ENCODE measurements at regions not wholly inside any gene's neighbourhood (a gene's known extent, or its start where the extent isn't known, plus 50 kb on each side); places are given as distances from the start of the nearest gene placed in this dataset.

DNA sequence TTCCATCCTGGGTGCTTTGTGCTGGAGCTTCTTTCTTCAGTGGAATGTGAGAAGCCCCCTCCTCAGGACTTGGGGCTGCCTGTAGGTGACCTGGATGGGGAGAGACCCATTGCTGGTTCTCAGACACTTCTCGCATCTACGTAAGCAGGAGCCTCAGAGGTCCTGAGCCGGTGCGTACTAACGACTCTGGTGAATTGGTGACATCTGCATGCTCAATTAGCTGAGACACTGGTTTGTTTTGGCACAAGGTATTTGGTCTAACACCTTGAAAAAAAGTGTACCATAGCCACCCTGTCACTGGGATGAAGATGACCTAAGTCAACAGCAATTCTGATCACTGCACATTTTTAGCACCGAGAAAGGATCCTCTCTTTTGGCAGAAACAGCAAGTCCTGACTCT is 57.7 kb downstream of the LRRC30 start:
- no peak for DNase-seq (ENCODE audit: low spot score)

DNA sequence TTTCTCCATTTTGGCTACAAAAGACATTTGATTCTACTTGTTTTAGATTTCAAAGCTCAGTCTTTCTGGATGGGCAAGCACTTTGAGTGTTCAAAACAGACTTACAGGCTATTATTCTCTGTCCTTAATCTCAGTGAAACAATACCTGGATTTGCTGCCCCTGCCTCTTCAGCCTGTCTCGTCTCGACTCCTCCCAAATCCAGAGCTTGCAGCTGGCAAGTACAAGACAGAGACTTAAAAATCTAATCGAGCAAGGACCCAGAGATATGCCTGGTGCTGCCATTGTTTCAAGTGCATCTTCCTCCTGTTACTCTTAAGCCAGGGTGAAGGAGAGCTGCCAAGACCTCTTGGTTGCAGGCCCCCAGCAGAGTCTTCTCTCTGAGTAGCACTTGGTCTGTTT is 59.2 kb downstream of the LRRC30 start:
- DNase-seq (ENCODE audit: low spot score): no peak

DNA sequence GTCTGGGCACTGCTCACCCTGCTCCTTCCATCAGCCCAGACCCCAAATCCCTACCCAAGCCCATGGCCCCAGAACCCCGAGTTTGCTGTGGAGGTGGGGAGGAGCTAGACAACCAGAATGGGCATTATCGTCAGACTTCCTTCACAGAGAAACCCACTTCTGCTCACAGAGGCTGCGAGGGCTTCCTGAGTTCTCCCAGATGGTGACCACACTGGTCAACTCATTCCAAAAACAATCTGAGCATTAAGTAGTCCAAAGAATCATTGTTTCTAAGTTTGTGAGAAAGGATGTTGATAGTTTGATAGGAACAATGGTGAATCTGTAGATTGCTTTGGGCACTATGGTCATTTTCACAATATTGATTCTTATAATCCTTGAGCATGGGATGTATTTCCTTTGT is 60.2 kb downstream of the LRRC30 start:
- no peak for DNase-seq (ENCODE audit: low spot score)

DNA sequence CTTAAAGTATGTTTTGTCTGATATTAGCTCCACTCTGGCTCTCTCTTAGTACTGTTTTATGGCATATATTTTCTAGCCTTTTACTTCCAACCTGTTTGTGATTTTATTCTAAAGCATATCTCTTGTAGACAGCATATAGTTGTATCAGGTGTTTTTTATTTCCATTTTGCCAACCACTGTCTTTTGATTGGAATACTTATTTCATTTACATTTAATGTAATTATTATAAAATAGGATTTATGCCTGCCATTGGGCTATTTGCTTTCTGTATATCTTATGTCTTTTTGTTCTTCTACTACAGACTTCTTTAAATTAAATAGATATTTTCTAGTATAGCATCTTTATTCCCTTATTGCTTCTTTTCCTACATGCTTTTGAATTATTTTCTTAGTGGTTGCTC is 67.3 kb downstream of the LRRC30 start:
- no peak for DNase-seq (ENCODE audit: low spot score)

DNA sequence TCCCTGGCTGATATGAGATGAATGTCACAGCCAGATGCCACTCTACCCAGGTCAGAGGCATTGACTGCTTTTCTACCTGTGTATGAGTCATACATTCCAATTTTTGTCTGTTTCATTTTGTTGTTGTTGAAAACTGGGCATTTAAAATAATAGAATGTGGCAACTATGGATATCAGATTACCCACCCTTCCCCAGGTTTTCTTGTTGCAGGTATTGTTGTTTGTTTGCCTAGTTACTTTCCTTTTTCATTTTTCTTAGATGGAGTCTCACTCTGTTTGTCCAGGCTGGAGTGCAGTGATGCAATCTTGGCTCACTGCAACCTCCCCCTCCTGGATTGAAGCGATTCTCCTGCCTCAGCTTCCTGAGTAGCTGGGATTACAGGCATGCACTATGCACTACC is 70.2 kb downstream of the LRRC30 start:
- DNase-seq (ENCODE audit: low spot score): no peak

DNA sequence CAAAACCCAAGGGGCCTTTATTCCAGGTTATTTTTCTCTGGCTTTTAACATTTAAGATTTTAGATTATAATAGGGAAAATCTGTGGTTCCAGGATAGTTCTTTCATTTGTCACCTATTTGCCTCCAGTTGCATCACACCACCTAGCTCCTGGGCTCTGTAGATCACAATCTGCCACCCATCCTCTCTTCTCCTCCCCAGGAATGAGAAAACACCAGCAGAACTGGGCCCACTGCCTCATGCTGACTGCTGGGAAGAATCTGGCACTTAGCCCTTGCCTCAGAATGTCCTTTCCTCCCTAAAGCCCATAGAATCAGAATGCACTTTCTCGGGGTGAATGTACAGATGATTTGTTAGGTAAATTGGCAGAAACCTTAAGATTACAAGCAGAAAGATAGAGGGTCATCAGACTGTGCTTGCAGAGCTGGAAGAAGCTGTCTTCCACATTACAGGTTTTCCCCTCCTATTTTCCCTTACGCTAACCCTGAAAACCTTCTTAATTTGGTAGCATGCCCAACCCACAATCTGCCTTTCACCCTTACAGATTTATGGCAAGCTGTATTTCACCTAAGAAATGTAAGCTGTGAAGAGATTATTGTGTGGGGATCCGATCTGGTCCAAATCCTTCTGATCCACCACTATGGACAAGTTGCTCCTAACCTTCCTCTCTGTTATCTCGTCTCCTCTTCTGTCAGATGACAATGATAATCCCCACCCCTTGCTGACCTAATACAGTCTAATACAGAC is 72.6 kb downstream of the LRRC30 start:
- no peak for DNase-seq (ENCODE audit: low spot score)

DNA sequence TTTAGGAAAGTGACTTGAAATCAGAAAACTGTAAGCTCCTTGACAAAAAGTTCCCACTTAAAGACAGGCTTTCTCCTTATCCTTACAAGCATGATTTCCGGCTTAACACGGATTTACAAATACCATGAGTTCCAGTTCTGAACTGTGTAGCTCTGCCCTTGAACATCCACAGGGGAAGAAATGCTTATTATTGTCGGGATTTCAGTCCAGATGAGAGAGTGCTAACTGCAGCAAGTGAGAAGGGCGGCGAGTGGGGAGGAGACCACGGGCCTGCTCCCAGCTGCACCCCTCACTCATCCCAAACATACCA is 73.1 kb downstream of the LRRC30 start:
- no peak for DNase-seq (ENCODE audit: low spot score)

DNA sequence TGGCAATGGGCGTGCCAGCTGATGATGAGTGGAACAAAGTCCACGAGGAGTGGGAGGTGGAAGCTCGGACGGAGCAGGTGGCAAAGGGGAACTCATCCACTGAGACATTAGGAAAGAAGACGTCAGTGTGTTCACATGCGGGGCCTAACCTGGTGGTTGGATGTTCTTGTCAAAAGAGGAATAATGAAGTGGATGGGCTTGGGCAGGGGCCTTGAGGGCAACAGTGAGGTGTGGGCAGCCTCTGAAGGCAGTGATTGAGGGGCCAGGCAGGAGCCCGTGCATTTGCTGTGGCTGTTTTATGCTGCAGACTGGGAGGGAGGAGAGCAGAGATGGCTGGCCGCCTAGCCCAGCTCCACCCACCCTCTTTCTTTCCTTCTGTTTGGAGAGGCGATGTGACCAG is 74.5 kb downstream of the LRRC30 start:
- no peak for DNase-seq (ENCODE audit: low spot score)

DNA sequence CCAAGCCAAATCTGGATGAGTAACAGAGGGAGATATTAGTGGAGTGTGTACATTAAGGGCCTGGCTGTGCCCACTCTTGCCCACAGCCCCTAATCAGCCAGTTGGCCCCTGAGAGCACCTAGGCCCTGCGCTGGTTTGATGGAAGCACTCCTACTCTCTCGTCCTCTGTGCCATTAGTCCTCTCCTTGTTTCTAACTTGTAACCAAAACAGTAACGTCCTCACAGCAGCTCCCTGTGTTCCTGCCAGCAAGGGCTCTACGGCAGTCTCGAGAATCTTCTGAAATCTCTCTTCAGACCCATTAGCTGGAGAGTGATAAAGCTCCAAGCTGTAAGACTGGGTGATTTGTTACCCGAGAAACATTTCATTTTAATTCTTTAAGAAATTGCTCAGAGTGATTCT is 76.1 kb downstream of the LRRC30 start:
- no peak for DNase-seq (ENCODE audit: low spot score)

DNA sequence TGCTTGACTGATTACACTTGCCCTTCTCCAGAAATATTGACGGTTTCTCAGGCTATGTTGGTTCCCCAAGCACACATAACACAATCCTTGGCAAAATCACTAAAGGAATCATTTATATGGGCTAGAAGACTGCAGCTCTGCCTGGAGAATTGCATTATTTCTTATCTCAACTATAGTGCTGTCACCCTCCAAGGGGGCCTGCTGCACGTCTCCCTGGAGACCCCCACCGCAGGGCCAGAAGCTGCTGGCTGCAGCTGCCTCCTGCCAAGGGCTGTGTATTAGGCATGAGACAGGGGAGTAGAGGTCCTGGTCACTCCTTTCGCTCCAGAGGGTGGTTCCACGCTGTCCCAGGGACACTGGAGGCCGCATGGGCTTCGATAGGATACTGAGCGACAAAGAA is 76.6 kb downstream of the LRRC30 start:
- no peak for DNase-seq (ENCODE audit: low spot score)

DNA sequence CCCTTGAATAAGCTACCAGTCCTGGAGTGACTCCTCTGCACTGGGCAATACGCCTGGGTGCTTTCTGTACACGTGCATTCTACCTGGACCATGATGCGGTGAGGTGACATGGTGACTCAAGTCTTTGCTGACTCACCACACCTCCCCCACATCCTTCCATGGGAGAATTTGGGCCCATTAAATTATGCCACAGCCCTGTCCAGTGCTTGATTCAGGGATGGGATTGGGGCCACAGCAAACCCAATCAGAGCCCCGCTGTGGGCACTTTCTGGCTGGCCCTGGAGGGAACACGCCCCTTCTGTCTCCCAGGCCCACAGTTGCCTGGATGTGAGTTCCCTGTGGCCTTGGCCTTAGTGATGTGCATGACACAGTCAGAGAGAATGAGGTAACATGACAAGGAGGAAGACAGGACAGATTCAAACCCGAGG is 86.9 kb downstream of the LRRC30 start:
- DNase-seq (ENCODE audit: low spot score): no peak

DNA sequence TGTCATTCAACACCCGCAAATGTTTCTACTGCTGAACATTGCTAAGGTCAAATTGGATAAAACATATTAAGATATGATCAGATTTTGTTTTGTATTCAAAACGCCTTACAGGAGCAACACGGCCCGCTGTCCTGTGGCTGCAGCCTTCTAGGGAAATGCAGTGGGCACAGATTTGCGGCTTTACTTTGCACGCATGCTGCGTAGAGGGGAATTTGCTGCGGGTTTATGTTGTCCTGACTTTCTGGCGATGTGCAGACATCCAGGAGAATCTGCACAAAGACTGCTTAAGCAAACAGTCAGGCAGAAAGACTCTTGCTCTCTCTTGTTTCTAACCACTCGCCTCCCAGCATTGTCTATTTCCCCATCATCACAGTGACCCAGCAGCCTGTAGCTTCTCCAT is 88.3 kb downstream of the LRRC30 start:
- DNase-seq (ENCODE audit: low spot score): no peak

DNA sequence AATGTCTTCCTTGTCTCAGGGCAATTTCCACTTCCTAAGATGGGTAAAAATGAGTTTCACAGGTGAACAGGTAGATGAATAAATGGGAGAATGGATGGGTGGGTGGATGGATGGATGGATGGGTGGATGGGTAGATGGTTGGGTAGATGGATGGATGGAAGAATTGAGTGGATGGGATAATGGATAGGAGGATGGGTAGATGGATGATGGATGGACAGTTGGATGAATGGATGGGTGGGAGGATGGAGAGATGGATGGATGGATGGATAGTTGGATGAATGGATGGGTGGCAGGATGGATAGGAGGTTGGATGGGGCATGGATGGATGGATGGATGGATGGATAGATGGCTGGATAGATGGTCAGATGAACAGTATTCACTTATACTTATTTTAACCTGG is 90.9 kb downstream of the LRRC30 start:
- DNase-seq (ENCODE audit: low spot score): no peak

DNA sequence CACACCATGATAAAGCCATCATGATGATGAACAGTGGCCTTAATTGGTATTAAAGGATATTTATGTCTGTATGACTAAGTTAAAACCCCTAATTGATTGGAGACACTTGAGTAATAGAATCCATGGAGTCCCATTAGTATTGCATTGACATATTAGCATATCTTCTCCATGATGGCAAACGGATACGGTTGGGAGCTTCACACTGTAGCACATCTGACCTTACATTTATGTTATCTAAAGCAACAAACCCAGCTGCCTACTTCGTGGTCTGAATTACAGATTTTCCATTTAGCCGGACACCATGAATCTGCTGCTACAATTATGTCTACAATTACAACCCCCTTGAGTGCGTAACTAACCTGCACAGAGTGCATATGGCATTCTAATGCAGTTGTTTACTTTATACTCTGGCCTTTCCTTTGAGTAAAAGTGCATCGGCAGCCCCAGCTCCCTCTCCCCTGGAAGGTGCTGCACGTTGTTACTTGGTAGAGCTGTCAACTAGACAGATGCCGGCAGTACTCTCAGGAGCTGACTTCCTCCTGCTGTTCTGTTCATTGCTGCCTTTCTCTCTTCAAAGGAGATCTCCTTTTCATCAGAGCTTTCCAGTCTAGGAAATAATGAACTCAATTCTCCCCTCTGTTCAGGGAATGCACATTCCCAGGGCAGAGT is 92.1 kb downstream of the LRRC30 start:
- no peak for DNase-seq (ENCODE audit: low spot score)

DNA sequence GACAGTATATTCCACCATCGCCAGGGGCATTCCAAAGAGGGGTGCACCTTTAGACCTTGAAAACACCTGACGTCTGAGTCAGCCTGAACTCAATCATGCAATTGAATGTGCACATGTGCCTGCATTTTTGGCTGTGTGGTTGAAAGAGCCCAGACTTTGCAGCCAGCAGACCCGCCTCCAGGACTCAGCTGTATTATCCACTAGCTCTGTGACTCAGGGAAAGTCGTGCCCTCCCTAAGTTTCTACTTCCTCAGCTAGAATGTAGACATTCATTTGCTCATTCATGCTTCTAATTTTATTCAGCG is 94.2 kb downstream of the LRRC30 start:
- no peak for DNase-seq (ENCODE audit: low spot score)

DNA sequence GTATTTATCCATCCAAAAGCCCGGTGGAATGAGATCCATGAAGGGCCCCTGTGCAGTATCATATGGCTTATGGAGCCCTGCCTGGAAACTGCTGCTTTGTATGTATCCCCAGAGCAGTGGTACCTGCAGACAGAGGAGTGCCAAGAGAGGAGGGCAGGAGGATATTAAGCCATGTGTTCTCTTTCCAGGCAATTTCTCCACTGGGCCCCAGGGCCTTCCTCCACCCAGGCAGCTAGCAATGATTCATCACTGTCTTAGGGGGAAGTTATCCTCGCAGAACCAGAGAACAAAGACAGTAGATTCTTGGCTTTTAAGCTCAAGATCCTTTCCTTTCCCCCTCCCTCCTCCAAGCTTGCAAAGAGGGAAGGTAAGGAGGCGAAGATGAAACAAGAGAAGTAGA is 98.1 kb downstream of the LRRC30 start:
- DNase-seq (ENCODE audit: low spot score): no peak

DNA sequence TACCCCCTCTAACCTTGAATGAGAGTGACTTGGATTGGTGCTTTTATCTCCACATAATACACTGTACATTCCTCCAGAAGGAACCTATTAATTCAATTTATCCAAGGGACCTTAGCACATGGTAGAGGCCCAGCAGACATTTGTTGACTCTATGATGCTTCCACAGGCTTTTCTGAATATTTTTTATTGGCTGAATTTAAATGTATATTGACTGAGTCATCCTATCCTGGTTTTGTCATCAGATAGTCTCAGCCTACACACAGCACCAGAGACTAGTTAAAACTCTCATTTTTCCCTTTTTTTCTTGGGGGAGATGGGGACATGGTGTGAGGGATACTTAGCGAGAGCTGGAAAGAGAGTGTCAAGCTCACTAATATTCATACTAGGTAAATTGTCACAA is 101.6 kb downstream of the LRRC30 start:
- DNase-seq (ENCODE audit: low spot score): no peak

DNA sequence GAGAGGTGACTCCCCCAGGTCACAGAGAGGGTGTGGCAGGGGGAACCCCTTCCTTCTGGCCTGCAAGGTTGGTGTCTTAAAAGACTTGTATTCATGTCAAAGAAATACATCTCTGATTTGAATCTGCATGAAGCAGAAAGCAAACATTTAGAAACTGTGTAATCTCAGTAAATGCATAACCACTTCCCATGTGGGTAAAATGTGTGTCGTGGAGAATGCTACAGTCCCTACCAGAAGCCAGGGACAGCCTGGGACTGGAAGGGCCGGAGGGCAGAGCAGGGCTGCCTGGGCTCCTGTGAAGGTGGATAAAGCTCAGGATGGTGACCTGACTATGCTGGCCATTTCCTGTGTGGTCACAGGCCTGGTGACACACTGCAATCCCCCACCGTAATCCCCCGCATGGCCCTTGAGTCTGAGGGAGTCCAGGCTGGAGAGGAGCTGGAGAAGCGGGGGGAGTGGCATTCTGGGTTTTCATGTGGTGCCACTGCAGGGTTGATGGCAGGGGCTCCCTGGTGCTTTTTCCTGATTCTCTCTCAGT is 102.2 kb downstream of the LRRC30 start:
- DNase-seq (ENCODE audit: low spot score): no peak

DNA sequence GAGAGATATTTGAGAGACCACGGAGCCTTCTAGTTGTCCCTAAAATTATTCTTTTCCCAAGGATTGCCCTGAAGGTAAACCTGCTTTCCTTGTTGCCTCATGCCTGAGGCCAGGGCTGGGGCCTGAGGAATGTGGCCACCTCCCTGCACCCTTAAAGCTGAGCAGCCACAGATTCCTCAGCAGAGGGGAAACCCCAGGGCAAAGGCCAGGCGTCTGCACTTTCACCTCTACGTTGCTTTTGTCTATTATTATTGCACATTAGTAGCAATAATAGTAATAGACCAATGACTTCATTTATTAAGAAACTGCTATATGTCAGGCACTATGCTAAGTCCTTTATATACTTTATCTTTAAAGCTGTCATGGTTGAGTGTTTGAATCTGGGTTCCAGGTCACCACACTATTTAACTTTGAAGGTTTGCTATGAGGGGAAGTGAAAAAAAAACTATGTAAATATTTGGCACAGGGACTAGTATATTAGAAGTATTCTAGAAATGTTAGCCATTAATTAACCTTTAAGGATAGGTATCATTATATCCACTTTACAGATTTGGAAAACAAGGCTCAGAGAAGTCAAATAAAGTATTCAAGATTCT is 104.2 kb downstream of the LRRC30 start:
- DNase-seq (ENCODE audit: low spot score): no peak

DNA sequence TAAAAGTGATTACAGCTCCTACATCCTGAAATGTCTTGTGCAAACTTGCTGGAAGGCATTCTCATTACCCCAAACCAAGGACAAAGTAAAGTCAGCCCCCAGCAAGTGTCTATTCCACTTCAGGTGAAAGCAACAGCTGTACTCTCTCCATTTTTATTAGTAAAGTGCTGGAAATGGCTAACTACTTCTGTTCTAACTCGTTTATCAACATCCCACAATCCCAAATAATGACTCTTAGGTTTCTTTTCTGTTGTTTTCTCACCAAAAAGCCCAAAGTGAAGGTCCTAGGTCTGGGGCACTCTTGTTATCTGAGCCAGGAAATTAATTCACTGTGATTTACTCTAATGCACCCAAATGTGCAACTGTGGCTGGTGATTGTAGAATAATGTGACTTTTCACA is 105.7 kb downstream of the LRRC30 start:
- no peak for DNase-seq (ENCODE audit: low spot score)

DNA sequence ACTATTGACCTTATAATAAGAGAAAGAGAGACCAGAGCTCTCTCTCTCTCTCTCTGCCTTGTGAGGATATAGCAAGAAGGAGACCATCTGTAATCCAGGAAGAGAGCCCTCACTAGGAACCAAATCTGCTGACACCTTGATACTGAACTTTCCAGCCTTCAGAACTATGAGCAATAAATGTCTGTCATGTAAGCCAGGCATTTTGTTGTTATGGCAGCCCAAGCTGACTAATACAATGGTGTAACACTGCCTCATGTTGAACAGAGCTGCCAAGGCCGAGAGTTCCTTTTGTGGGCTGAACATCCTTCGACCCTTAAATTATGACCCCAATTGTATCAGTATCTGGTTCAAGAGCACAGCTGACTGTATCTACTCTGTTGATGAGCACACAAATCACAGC is 108.0 kb downstream of the LRRC30 start:
- no peak for DNase-seq (ENCODE audit: low spot score)

DNA sequence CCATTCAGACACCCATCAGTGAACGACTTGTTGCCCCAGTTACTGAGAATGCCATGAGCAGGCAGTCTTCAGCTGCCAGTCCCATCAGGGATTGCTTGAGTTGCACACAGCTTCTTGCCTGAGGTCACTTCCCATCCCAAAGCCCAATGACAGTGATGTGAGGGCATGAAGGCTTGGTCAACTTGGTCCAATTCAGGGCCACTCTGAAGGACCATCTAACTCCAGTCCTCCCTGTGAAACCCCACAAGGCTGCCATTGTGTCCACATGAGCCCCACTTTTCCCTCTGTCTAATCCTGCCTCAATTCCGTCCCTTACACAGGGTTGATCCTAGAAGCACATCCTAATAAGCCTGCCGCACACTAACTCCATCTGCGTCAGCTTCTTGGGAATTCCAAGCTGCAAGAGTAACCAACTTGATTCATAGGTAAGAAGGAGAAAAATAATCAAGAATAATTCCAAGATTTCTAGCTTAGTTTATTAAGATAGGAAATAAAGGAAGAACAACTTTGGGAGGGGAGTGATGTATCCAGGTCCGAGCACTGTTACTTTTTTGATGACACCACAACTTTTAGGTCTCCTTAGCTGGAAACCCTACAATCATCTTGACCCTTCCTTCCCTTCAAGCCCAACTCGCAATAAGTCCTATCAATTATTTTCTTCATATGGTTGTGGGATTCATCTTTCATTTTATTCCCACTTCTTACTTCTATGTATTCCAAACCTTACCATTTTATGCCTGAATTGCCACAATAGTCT is 110.9 kb downstream of the LRRC30 start:
- DNase-seq (ENCODE audit: low spot score): no peak
